ENCODE measurements at regions not wholly inside any gene's neighbourhood (a gene's known extent, or its start where the extent isn't known, plus 50 kb on each side); places are given as distances from the start of the nearest gene placed in this dataset.

DNA sequence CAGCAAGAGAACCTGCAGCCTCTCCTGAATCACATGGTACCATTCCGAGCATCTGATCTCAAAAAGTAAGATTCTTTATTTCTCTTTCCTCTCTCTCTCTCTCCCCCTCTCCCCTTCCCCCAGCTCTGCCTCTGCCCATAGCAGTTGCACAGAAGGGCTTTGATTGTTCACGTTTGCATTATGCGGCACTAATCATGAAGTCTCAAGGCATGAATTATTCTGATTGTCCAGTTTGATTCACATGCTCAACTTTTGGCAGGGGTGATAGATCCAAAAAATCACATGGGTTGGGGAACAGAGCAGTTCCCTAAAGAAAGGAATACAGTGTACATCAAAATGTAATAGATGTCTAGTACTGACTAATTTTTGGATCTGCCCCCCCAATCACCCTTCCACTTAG lies 380.0 kb upstream of the SOX9 start:
- TF ChIP-seq EP300 (IDR thresholded peaks at IDR 0.05; ENCODE audit: borderline replicate concordance in 1 of 2, low read depth in 2 of 2, low read length in 2 of 2) (no peak), TEAD4 (IDR thresholded peaks at IDR 0.05; ENCODE audit: low read depth, low read length) (no peak), EZH2 (IDR thresholded peaks at IDR 0.05; ENCODE audit: low read depth, low read length, severe bottlenecking) (no peak)
